ENCODE measurements at regions not wholly inside any gene's neighbourhood (a gene's known extent, or its start where the extent isn't known, plus 50 kb on each side); places are given as distances from the start of the nearest gene placed in this dataset.
"Not testable (repeated sequence)": the region's sequence is repeated elsewhere in the genome, so short reads cannot be mapped to it uniquely, and the experiment has no call there.

- no peak for FAIRE-seq
Observed at GRCh38 chr1:190679044-190679443, 201.4 kb upstream of the BRINP3 start.

- FAIRE-seq, result peak; percentile 5
Observed at GRCh38 chr1:190679454-190679853, 201.8 kb upstream of the BRINP3 start.

- FAIRE-seq, result no peak
Observed at GRCh38 chr1:190679983-190680382, 202.3 kb upstream of the BRINP3 start.

- FAIRE-seq, result no peak
Observed at GRCh38 chr1:190685676-190686075, 208.0 kb upstream of the BRINP3 start.

- FAIRE-seq, result no peak
Observed at GRCh38 chr1:190688096-190688495, 210.4 kb upstream of the BRINP3 start.

GRCh38 chr1:190698488-190698887 lies 220.8 kb upstream of the BRINP3 start:
- FAIRE-seq, result not testable (repeated sequence)

GRCh38 chr1:190699165-190699564 lies 221.5 kb upstream of the BRINP3 start:
- no peak for FAIRE-seq

- FAIRE-seq, result no peak
Observed at GRCh38 chr1:190708418-190709057, 230.9 kb upstream of the BRINP3 start.

- peak; percentile 18 for FAIRE-seq
Observed at GRCh38 chr1:190711069-190711468, 233.4 kb upstream of the BRINP3 start.

GRCh38 chr1:190717055-190717454 lies 239.4 kb upstream of the BRINP3 start:
- FAIRE-seq, result no peak

GRCh38 chr1:190736971-190737590 lies 259.4 kb upstream of the BRINP3 start:
- FAIRE-seq, result no peak

GRCh38 chr1:190738317-190738716 lies 260.7 kb upstream of the BRINP3 start:
- no peak for FAIRE-seq

- FAIRE-seq, result no peak
Observed at GRCh38 chr1:190739926-190740325, 262.3 kb upstream of the BRINP3 start.

GRCh38 chr1:190747704-190748103 lies 270.0 kb upstream of the BRINP3 start:
- FAIRE-seq, result no peak

- no peak for FAIRE-seq
Observed at GRCh38 chr1:190752131-190752530, 274.5 kb upstream of the BRINP3 start.

- no peak for FAIRE-seq
Observed at GRCh38 chr1:190754666-190755065, 277.0 kb upstream of the BRINP3 start.

- FAIRE-seq, result no peak
Observed at GRCh38 chr1:190759807-190760206, 282.1 kb upstream of the BRINP3 start.

- FAIRE-seq, result no peak
Observed at GRCh38 chr1:190762325-190762724, 284.7 kb upstream of the BRINP3 start.

- no peak for FAIRE-seq
Observed at GRCh38 chr1:190792873-190793272, 315.2 kb upstream of the BRINP3 start.

GRCh38 chr1:190807629-190808028 lies 330.0 kb upstream of the BRINP3 start:
- no peak for FAIRE-seq

GRCh38 chr1:190808035-190808434 lies 330.4 kb upstream of the BRINP3 start:
- no peak for FAIRE-seq

- FAIRE-seq, result no peak
Observed at GRCh38 chr1:190809312-190809711, 331.6 kb upstream of the BRINP3 start.

GRCh38 chr1:190812996-190813395 lies 335.3 kb upstream of the BRINP3 start:
- no peak for FAIRE-seq

- FAIRE-seq, result no peak
Observed at GRCh38 chr1:190832511-190832910, 354.8 kb upstream of the BRINP3 start.

- FAIRE-seq, result no peak
Observed at GRCh38 chr1:190835658-190836057, 358.0 kb upstream of the BRINP3 start.
